Naive B cell (primary cell): ENCODE measurements at regions not wholly inside any gene's neighbourhood (a gene's known extent, or its start where the extent isn't known, plus 50 kb on each side); places are given as distances from the start of the nearest gene placed in this dataset.
A peak's percentile ranks its signal among the peaks of the same experiment; 100 is the strongest.
"Not testable (repeated sequence)": the region's sequence is repeated elsewhere in the genome, so short reads cannot be mapped to it uniquely, and the experiment has no call there.

Experiments
- ATAC-seq, 2 donors: fragments of 150-1000 bp; cut with Tn5 transposase; 2 replicates each; pipeline ENCODE4 v1.10.0; 2021; ENCODE audit warnings: low read depth in 2 of 2, mild to moderate bottlenecking in 2 of 2, moderate library complexity in 2 of 2
- DNase-seq: peaks from one replicate; pipeline ENCODE4 v3.0.0; 2022
- H3K27ac Mint-ChIP-seq, 6 donors: one replicate each; pipeline ENCODE4 v1.8.0; 2020 to 2022; ENCODE audit warnings: mild to moderate bottlenecking in 6 of 6, mixed read lengths in 6 of 6, moderate library complexity in 5 of 6, inconsistent platforms in 2 of 6
- H3K27me3 Mint-ChIP-seq, 3 donors: one replicate each; pipeline ENCODE4 v1.8.0; 2021 to 2022; ENCODE audit warnings: mixed read lengths in 3 of 3, mild to moderate bottlenecking in 1 of 3
- H3K36me3 Mint-ChIP-seq, 2 donors: one replicate each; pipeline ENCODE4 v1.8.0; 2020 to 2022; ENCODE audit warnings: mixed read lengths in 2 of 2, inconsistent platforms in 1 of 2, mild to moderate bottlenecking in 1 of 2
- H3K4me1 Mint-ChIP-seq, 3 donors: one replicate each; pipeline ENCODE4 v1.8.0; 2020 to 2022; ENCODE audit warnings: mixed read lengths in 3 of 3, inconsistent platforms in 1 of 3, mild to moderate bottlenecking in 1 of 3, moderate library complexity in 1 of 3
- H3K4me3 Mint-ChIP-seq, 8 donors: one replicate each; pipeline ENCODE4 v1.8.0; 2020 to 2022; ENCODE audit warnings: mild to moderate bottlenecking in 8 of 8, mixed read lengths in 8 of 8, moderate library complexity in 8 of 8, inconsistent platforms in 2 of 8
- H3K9me3 Mint-ChIP-seq, 7 donors: one replicate each; pipeline ENCODE4 v1.8.0; 2020 to 2022; ENCODE audit warnings: mixed read lengths in 7 of 7, mild to moderate bottlenecking in 5 of 7, inconsistent platforms in 2 of 7, moderate library complexity in 1 of 7

- no peak for ATAC-seq
- H3K9me3 Mint-ChIP-seq = no peaks in the 10 kb centered on the region
- H3K27ac Mint-ChIP-seq = peak overlapping the region in 1 of 6 donors; percentile 15
- DNase-seq = no peak
- peaks cover 0 to 4% of the 10 kb centered on the region in 2 donors for H3K36me3 Mint-ChIP-seq
- no peaks in the 10 kb centered on the region for H3K4me1 Mint-ChIP-seq
- no peak overlapping the region for H3K4me3 Mint-ChIP-seq
- no peaks in the 10 kb centered on the region for H3K27me3 Mint-ChIP-seq
Measured at GRCh38 chr14:35213869-35214387, 78.3 kb upstream of the PSMA6 start.

- H3K4me1 Mint-ChIP-seq, ATAC-seq, H3K9me3 Mint-ChIP-seq, H3K4me3 Mint-ChIP-seq, DNase-seq, H3K36me3 Mint-ChIP-seq, H3K27me3 Mint-ChIP-seq: not testable (repeated sequence)
- H3K27ac Mint-ChIP-seq = peak overlapping the region in 1 of 6 donors; percentile 15
Measured at GRCh38 chr14:35214402-35214801, 77.8 kb upstream of the PSMA6 start.

- peak; percentile 8 for DNase-seq
- H3K27ac Mint-ChIP-seq = peak overlapping the region in 2 of 6 donors; percentile 12 to 29
- no peak overlapping the region for H3K4me3 Mint-ChIP-seq
- no peaks in the 10 kb centered on the region for H3K9me3 Mint-ChIP-seq
- no peaks in the 10 kb centered on the region for H3K4me1 Mint-ChIP-seq
- peak in 1 of 2 donors; percentile 30 for ATAC-seq
- H3K27me3 Mint-ChIP-seq = no peaks in the 10 kb centered on the region
- peaks cover 0 to 8% of the 10 kb centered on the region in 2 donors for H3K36me3 Mint-ChIP-seq
Measured at GRCh38 chr14:35215110-35215813, 76.9 kb upstream of the PSMA6 start.

- H3K36me3 Mint-ChIP-seq, H3K9me3 Mint-ChIP-seq, ATAC-seq, H3K4me3 Mint-ChIP-seq, H3K4me1 Mint-ChIP-seq, H3K27me3 Mint-ChIP-seq, H3K27ac Mint-ChIP-seq, DNase-seq: not testable (repeated sequence)
Measured at GRCh38 chr14:35218176-35218575, 74.0 kb upstream of the PSMA6 start.

- no peak overlapping the region for H3K4me3 Mint-ChIP-seq
- H3K4me1 Mint-ChIP-seq = peaks cover 0 to 5% (median 0%) of the 10 kb centered on the region in 3 donors
- ATAC-seq (no peak), DNase-seq (no peak)
- peaks cover 0 to 9% of the 10 kb centered on the region in 2 donors for H3K36me3 Mint-ChIP-seq
- H3K27me3 Mint-ChIP-seq = no peaks in the 10 kb centered on the region
- peak overlapping the region in 1 of 6 donors; percentile 15 for H3K27ac Mint-ChIP-seq
- no peaks in the 10 kb centered on the region for H3K9me3 Mint-ChIP-seq
Measured at GRCh38 chr14:35218963-35219362, 73.2 kb upstream of the PSMA6 start.

- Mint-ChIP-seq H3K4me1 (peaks cover 0 to 5% (median 0%) of the 10 kb centered on the region in 3 donors), H3K9me3 (no peaks in the 10 kb centered on the region), H3K36me3 (peaks cover 0 to 9% of the 10 kb centered on the region in 2 donors), H3K4me3 (no peak overlapping the region), H3K27me3 (no peaks in the 10 kb centered on the region), H3K27ac (peak overlapping the region in 2 of 6 donors; percentile 27 to 62)
- DNase-seq (no peak), ATAC-seq (no peak)
Measured at GRCh38 chr14:35220027-35220676, 72.0 kb upstream of the PSMA6 start.

GRCh38 chr14:35220920-35221319, 71.3 kb upstream of the PSMA6 start:
- ATAC-seq (no peak), DNase-seq (no peak)
- no peak overlapping the region for H3K27ac Mint-ChIP-seq
- peaks cover 0 to 9% of the 10 kb centered on the region in 2 donors for H3K36me3 Mint-ChIP-seq
- no peaks in the 10 kb centered on the region for H3K9me3 Mint-ChIP-seq
- peaks cover 0 to 5% (median 0%) of the 10 kb centered on the region in 3 donors for H3K4me1 Mint-ChIP-seq
- no peak overlapping the region for H3K4me3 Mint-ChIP-seq
- H3K27me3 Mint-ChIP-seq = no peaks in the 10 kb centered on the region

- H3K27ac Mint-ChIP-seq = peak overlapping the region in 1 of 6 donors; percentile 51
- no peak for DNase-seq
- no peak overlapping the region for H3K4me3 Mint-ChIP-seq
- no peaks in the 10 kb centered on the region for H3K9me3 Mint-ChIP-seq
- ATAC-seq = no peak
- no peaks in the 10 kb centered on the region for H3K27me3 Mint-ChIP-seq
- H3K36me3 Mint-ChIP-seq = peaks cover 0 to 9% of the 10 kb centered on the region in 2 donors
- H3K4me1 Mint-ChIP-seq = peaks cover 0 to 5% (median 0%) of the 10 kb centered on the region in 3 donors
Measured at GRCh38 chr14:35221462-35221861, 70.7 kb upstream of the PSMA6 start.

GRCh38 chr14:35222324-35222723, 69.9 kb upstream of the PSMA6 start:
- no peak overlapping the region for H3K4me3 Mint-ChIP-seq
- DNase-seq (no peak), ATAC-seq (no peak)
- peaks cover 0 to 9% of the 10 kb centered on the region in 2 donors for H3K36me3 Mint-ChIP-seq
- H3K9me3 Mint-ChIP-seq = no peaks in the 10 kb centered on the region
- no peak overlapping the region for H3K27ac Mint-ChIP-seq
- peaks cover 0 to 5% (median 0%) of the 10 kb centered on the region in 3 donors for H3K4me1 Mint-ChIP-seq
- no peaks in the 10 kb centered on the region for H3K27me3 Mint-ChIP-seq

GRCh38 chr14:35222872-35223466, 69.2 kb upstream of the PSMA6 start:
- no peak for ATAC-seq
- H3K27me3 Mint-ChIP-seq = no peaks in the 10 kb centered on the region
- peaks cover 0 to 5% of the 10 kb centered on the region in 2 donors for H3K36me3 Mint-ChIP-seq
- H3K9me3 Mint-ChIP-seq = no peaks in the 10 kb centered on the region
- H3K4me1 Mint-ChIP-seq = peaks cover 0 to 5% (median 0%) of the 10 kb centered on the region in 3 donors
- H3K4me3 Mint-ChIP-seq = no peak overlapping the region
- no peak for DNase-seq
- no peak overlapping the region for H3K27ac Mint-ChIP-seq

- no peaks in the 10 kb centered on the region for H3K9me3 Mint-ChIP-seq
- H3K36me3 Mint-ChIP-seq = peaks cover 0 to 5% of the 10 kb centered on the region in 2 donors
- no peak overlapping the region for H3K4me3 Mint-ChIP-seq
- H3K27me3 Mint-ChIP-seq = no peaks in the 10 kb centered on the region
- no peak for ATAC-seq
- peak overlapping the region in 1 of 6 donors; percentile 20 for H3K27ac Mint-ChIP-seq
- no peak for DNase-seq
- H3K4me1 Mint-ChIP-seq = peaks cover 0 to 5% (median 0%) of the 10 kb centered on the region in 3 donors
Measured at GRCh38 chr14:35223927-35224326, 68.3 kb upstream of the PSMA6 start.

- no peak for DNase-seq
- H3K36me3 Mint-ChIP-seq = peaks cover 0 to 5% of the 10 kb centered on the region in 2 donors
- H3K27me3 Mint-ChIP-seq = no peaks in the 10 kb centered on the region
- H3K4me3 Mint-ChIP-seq = no peak overlapping the region
- no peak overlapping the region for H3K27ac Mint-ChIP-seq
- peaks cover 1 to 5% (median 4%) of the 10 kb centered on the region in 3 donors for H3K4me1 Mint-ChIP-seq
- H3K9me3 Mint-ChIP-seq = no peaks in the 10 kb centered on the region
- no peak for ATAC-seq
Measured at GRCh38 chr14:35224615-35225014, 67.6 kb upstream of the PSMA6 start.

GRCh38 chr14:35229084-35229791, 62.9 kb upstream of the PSMA6 start:
- H3K27me3 Mint-ChIP-seq = no peaks in the 10 kb centered on the region
- DNase-seq = peak; percentile 28
- no peaks in the 10 kb centered on the region for H3K36me3 Mint-ChIP-seq
- ATAC-seq = peak; percentile 46 to 64
- peak overlapping the region in 1 of 6 donors; percentile 68 for H3K27ac Mint-ChIP-seq
- peaks cover 4 to 8% (median 6%) of the 10 kb centered on the region in 3 donors for H3K4me1 Mint-ChIP-seq
- H3K4me3 Mint-ChIP-seq = no peak overlapping the region
- no peaks in the 10 kb centered on the region for H3K9me3 Mint-ChIP-seq
